A673 (cell line): ENCODE measurements at regions not wholly inside any gene's neighbourhood (a gene's known extent, or its start where the extent isn't known, plus 50 kb on each side); places are given as distances from the start of the nearest gene placed in this dataset.

ENCODE experiments used
- BruUV-seq: library from RNA; stranded (reverse); fragments of 400-500 nt; replicated peaks from 2 replicates; lab custom pipeline; 2021; lab: Mats Ljungman, UMichigan
- CTCF ChIA-PET: fragments of 300-600 bp; sonication (Branson Sonifier 250); formaldehyde crosslinking; loops from one replicate; lab custom pipeline; 2022; ENCODE audit warnings: antibody characterized with exemption; lab: Charles Lee
- POLR2A ChIA-PET: fragments of 300-600 bp; sonication (Branson Sonifier 250); formaldehyde crosslinking; loops from one replicate; lab custom pipeline; 2022; ENCODE audit warnings: antibody characterized with exemption; ENCODE audit not compliant: low non-redundant PET; lab: Charles Lee
- DNase-seq: peaks from one replicate; pipeline ENCODE4 v3.0.0-alpha.2; 2015; ENCODE audit warnings: low spot score
- H3K27ac ChIP-seq: fragments of 200-600 bp; sonication (generic); 2 replicates; pipeline ENCODE4 v1.5.1; 2016; ENCODE audit warnings: mixed run types, low read depth, mild to moderate bottlenecking, mixed read lengths, antibody characterized with exemption, low read length; ENCODE audit not compliant: poor library complexity, severe bottlenecking
- H3K27me3 ChIP-seq: fragments of 200-600 bp; sonication (generic); replicated peaks from 2 replicates; pipeline ENCODE4 v1.6.1; 2017; ENCODE audit warnings: mixed run types, low read depth, mild to moderate bottlenecking, mixed read lengths, antibody characterized with exemption, low read length; ENCODE audit not compliant: insufficient read depth, poor library complexity
- H3K36me3 ChIP-seq: fragments of 200-600 bp; sonication (generic); 2 replicates; pipeline ENCODE4 v1.6.1; 2016; ENCODE audit warnings: mixed run types, mild to moderate bottlenecking, mixed read lengths, antibody characterized with exemption, low read length; ENCODE audit not compliant: insufficient read depth, poor library complexity, severe bottlenecking
- H3K4me1 ChIP-seq: fragments of 200-600 bp; sonication (generic); 2 replicates; pipeline ENCODE4 v1.6.1; 2017; ENCODE audit warnings: mixed run types, mild to moderate bottlenecking, mixed read lengths, antibody characterized with exemption, low read length; ENCODE audit not compliant: insufficient read depth, poor library complexity, severe bottlenecking
- H3K4me3 ChIP-seq: fragments of 200-600 bp; sonication (generic); 2 replicates; pipeline ENCODE4 v1.5.1; 2016; ENCODE audit warnings: low read depth, mixed run types, mild to moderate bottlenecking, mixed read lengths, low read length; ENCODE audit not compliant: poor library complexity, severe bottlenecking
- H3K9me3 ChIP-seq: fragments of 200-600 bp; sonication (generic); 2 replicates; pipeline ENCODE4 v1.6.1; 2016; ENCODE audit warnings: mixed run types, low read depth, mild to moderate bottlenecking, mixed read lengths, antibody characterized with exemption, low read length; ENCODE audit not compliant: poor library complexity, severe bottlenecking
- CTCF ChIP-seq: fragments of 300-800, 200-600 bp; sonication (generic); conservative IDR thresholded peaks from 2 replicates; pipeline ENCODE4 v1.5.1; 2017; ENCODE audit warnings: low read depth, mild to moderate bottlenecking, antibody characterized with exemption, low read length, moderate library complexity, mixed read lengths
- EZH2 ChIP-seq: fragments of 200-600 bp; sonication (generic); IDR thresholded peaks from 2 replicates; pipeline ENCODE4 v1.6.1; 2017; ENCODE audit warnings: borderline replicate concordance, low read depth, mild to moderate bottlenecking, mixed read lengths, antibody characterized with exemption, low read length; ENCODE audit not compliant: poor library complexity, severe bottlenecking
- intact Hi-C: fragments of 100-400 bp; cut with micrococcal nuclease; formaldehyde crosslinking; loops from one replicate; pipeline ENCODE4 v1.10.0; 2022; ENCODE audit not compliant: unreplicated experiment

DNA sequence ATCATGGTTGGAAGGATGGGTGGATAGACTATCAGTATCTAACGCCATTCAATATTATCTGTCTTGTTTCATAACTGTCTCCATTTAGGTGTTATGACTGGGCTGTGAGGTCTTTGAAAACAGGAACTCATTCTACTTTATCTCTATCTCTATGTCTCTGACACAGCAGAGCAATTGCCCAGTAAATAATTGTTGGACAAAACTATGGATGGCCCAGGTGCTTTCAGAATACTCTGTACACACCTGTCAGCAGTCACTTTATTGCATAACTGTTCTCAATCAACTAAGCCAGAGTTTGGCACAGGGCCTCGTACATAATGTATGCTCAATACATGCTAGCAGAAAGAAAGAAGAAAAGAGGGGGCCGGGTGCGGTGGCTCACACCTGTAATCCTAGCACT is 210.3 kb downstream of the OPA1 start:
- no peaks in the 10 kb centered on the region for H3K36me3 ChIP-seq
- no peaks in the 10 kb centered on the region for H3K9me3 ChIP-seq
- no peaks in the 10 kb centered on the region for H3K27me3 ChIP-seq
- CTCF ChIA-PET = no interaction called here
- POLR2A ChIA-PET = no interaction called here
- intact Hi-C loops = no loop called here
- DNase-seq = no peak
- no peak overlapping the region for H3K27ac ChIP-seq
- H3K4me1 ChIP-seq = peaks cover 15% of the 10 kb centered on the region
- no peak for TF ChIP-seq CTCF
- no peak for TF ChIP-seq EZH2
- no peak overlapping the region for H3K4me3 ChIP-seq
- BruUV-seq = no TSS peak

DNA sequence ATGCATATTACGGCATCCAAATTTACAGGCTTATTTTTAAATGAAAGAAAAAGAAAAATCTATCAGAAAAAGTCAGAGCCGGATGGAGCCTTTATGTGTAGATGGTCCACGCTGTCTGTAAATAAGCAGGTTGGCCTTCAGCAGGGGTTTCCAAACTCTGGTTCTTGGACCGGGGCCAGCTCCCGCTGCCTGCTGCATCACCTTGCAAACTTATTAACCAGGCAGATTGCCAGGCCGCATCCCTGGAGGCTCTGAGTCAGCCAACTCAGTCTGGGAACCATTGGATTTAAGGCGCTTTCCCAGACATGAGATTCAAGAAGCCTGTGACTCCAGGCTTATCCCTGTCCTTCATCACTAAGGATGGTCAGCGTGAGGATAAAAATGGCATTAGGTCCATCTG is 212.4 kb downstream of the OPA1 start:
- H3K27ac ChIP-seq = no peak overlapping the region
- intact Hi-C loops = no loop called here
- no peak for TF ChIP-seq EZH2
- no peak for TF ChIP-seq CTCF
- H3K36me3 ChIP-seq = no peaks in the 10 kb centered on the region
- ChIA-PET POLR2A (no interaction called here), CTCF (no interaction called here)
- H3K27me3 ChIP-seq = no peaks in the 10 kb centered on the region
- no TSS peak for BruUV-seq
- no peaks in the 10 kb centered on the region for H3K9me3 ChIP-seq
- H3K4me1 ChIP-seq = peaks cover 11% of the 10 kb centered on the region
- DNase-seq = peak; percentile 74
- H3K4me3 ChIP-seq = no peak overlapping the region

DNA sequence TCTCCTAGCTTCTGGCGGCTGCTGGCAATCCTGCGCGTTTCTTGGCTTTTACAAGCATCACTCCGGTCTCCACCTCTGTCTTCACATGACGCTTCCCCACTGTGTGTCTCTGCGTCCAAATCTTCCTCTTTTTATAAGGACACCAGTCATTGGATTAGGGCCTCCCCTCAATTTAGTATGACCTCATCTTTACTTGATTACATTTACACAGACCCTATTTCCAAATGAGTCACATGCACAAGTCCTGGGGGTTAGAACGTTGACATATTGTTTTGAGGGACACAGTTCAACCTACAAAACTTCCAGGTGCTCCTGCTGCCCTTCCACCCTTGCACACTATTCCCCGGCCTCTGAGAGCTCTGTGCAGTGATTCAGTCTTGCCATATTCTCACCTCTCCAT is 215.3 kb downstream of the OPA1 start:
- TF ChIP-seq CTCF (no peak), EZH2 (no peak)
- H3K27me3 ChIP-seq = no peaks in the 10 kb centered on the region
- H3K9me3 ChIP-seq = no peaks in the 10 kb centered on the region
- no peak for DNase-seq
- no peak overlapping the region for H3K27ac ChIP-seq
- ChIA-PET CTCF (interaction anchor here (0.7 kb wide), 1 partner anchor 28 kb away, joined by 7 read pairs; no protein-coding TSS in a partner anchor), POLR2A (no interaction called here)
- peaks cover 23% of the 10 kb centered on the region for H3K4me1 ChIP-seq
- no peak overlapping the region for H3K4me3 ChIP-seq
- intact Hi-C loops = no loop called here
- no peaks in the 10 kb centered on the region for H3K36me3 ChIP-seq
- no TSS peak for BruUV-seq
